SK-N-SH (cell line): ENCODE measurements at regions not wholly inside any gene's neighbourhood (a gene's known extent, or its start where the extent isn't known, plus 50 kb on each side); places are given as distances from the start of the nearest gene placed in this dataset.

Source experiments
- CTCF ChIP-seq: fragments of 200-600 bp; sonication (generic); IDR thresholded peaks from 2 replicates; pipeline ENCODE4 v1.6.1; 2017; ENCODE audit warnings: antibody characterized with exemption, mild to moderate bottlenecking, moderate library complexity
- JUND ChIP-seq: IDR thresholded peaks from 2 replicates; pipeline ENCODE4 v1.4.0; 2012
- POLR2AphosphoS5 ChIP-seq: IDR thresholded peaks from 2 replicates; pipeline ENCODE4 v1.6.1; 2012; ENCODE audit warnings: low read depth, low read length
- RCOR1 ChIP-seq: fragments of 150-350 bp; IDR thresholded peaks from 2 replicates; pipeline ENCODE4 v1.6.1; 2017; ENCODE audit warnings: antibody characterized with exemption, low read length
- SIN3A ChIP-seq: IDR thresholded peaks from 2 replicates; pipeline ENCODE4 v1.6.1; 2012; ENCODE audit warnings: low read depth, mild to moderate bottlenecking, low read length, moderate library complexity, borderline replicate concordance
- SMC3 ChIP-seq: IDR thresholded peaks from 2 replicates; pipeline ENCODE4 v1.6.1; 2012; ENCODE audit warnings: low read depth, low read length, improper control_type of control experiment
- TEAD4 ChIP-seq: IDR thresholded peaks from 2 replicates; pipeline ENCODE4 v1.4.0; 2012; ENCODE audit warnings: mild to moderate bottlenecking, borderline replicate concordance; ENCODE audit not compliant: insufficient read depth
- YY1 ChIP-seq: IDR thresholded peaks from 2 replicates; pipeline ENCODE4 v1.4.0; 2012; ENCODE audit warnings: low read depth, mild to moderate bottlenecking

GRCh38 chr11:42271306-42271705 lies 811.9 kb upstream of the LRRC4C start:
- TF ChIP-seq CTCF, result no peak
- TF ChIP-seq YY1, result no peak
- no peak for TF ChIP-seq SIN3A
- no peak for TF ChIP-seq SMC3
- no peak for TF ChIP-seq RCOR1
- TF ChIP-seq JUND, result no peak
- no peak for TF ChIP-seq POLR2AphosphoS5
- TF ChIP-seq TEAD4, result no peak
